ENCODE measurements at regions not wholly inside any gene's neighbourhood (a gene's known extent, or its start where the extent isn't known, plus 50 kb on each side); places are given as distances from the start of the nearest gene placed in this dataset.

DNA sequence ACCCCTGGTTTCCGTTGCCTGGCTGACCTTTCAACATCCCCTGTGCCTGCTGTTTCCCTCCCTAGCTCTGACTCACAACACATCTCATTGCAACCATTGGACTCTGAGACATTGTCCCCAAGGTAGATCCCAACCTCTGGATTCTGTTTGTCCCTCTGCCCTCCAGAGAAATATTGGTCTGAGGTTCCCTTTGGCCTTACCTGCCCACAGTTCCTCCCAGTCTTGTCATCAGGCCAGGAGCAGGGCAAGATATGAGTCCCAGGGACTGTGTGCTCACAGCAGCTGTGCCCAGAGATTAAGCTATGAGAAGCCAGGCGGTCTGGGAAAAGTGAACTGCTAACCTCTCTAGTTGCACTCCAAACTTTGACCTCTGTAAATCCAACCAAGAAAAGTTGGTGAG is 168.2 kb upstream of the NR2F2 start:
- TF ChIP-seq POLR2A (IDR thresholded peaks at IDR 0.05): no peak
- TF ChIP-seq, protein P1, sequence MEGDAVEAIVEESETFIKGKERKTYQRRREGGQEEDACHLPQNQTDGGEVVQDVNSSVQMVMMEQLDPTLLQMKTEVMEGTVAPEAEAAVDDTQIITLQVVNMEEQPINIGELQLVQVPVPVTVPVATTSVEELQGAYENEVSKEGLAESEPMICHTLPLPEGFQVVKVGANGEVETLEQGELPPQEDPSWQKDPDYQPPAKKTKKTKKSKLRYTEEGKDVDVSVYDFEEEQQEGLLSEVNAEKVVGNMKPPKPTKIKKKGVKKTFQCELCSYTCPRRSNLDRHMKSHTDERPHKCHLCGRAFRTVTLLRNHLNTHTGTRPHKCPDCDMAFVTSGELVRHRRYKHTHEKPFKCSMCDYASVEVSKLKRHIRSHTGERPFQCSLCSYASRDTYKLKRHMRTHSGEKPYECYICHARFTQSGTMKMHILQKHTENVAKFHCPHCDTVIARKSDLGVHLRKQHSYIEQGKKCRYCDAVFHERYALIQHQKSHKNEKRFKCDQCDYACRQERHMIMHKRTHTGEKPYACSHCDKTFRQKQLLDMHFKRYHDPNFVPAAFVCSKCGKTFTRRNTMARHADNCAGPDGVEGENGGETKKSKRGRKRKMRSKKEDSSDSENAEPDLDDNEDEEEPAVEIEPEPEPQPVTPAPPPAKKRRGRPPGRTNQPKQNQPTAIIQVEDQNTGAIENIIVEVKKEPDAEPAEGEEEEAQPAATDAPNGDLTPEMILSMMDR (IDR thresholded peaks at IDR 0.05): no peak
